ENCODE measurements at regions not wholly inside any gene's neighbourhood (a gene's known extent, or its start where the extent isn't known, plus 50 kb on each side); places are given as distances from the start of the nearest gene placed in this dataset.
A peak's percentile ranks its signal among the peaks of the same experiment; 100 is the strongest.

DNA sequence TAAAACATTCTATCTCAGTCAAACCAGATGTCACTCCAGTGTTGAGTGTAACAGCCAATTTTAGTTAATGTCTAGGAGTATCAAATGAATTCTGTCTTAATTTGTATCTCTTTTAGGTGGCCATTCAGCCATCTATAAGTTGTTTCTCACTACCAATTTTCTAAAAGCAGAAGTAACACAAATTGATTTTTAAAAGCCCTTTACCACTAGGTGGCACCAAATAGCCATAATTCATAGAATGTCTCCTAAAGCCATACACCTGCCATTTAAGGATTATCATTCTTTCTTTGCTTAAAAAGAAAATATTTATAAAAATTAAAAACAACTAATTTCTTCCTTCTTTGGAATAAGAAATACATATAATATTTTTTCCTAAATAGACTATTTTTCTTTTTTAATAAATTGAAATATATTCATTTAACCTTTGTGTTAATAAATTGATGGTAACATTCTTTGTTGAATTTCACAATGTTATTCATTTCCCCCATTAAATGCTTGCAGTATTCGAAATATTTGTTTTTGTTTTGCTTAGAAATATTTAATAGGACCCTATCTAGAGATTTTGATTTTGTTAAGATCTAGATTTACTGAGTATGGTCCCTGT is 107.8 kb upstream of the PPP1R3A start:
- no peak overlapping the region for H3K4me3 ChIP-seq (IDR thresholded peaks at IDR 0.05; ENCODE audit: insufficient read depth, low read depth, low read length)
- H3K27ac ChIP-seq = no peak overlapping the region
- no peaks in the 10 kb centered on the region for H3K79me2 ChIP-seq (ENCODE audit: insufficient read depth, low read depth)
- H3K27me3 ChIP-seq (ENCODE audit: insufficient read depth, low read depth) = no peaks in the 10 kb centered on the region
- H3K9ac ChIP-seq = no peak overlapping the region
- H3K4me2 ChIP-seq = no peak overlapping the region
- H2AFZ ChIP-seq (ENCODE audit: low read depth) = no peak overlapping the region
- no peaks in the 10 kb centered on the region for H3K4me1 ChIP-seq (ENCODE audit: low read depth, poor library complexity, severe bottlenecking)
- no peaks in the 10 kb centered on the region for H4K20me1 ChIP-seq (ENCODE audit: insufficient read depth)
- TF ChIP-seq, protein P1, sequence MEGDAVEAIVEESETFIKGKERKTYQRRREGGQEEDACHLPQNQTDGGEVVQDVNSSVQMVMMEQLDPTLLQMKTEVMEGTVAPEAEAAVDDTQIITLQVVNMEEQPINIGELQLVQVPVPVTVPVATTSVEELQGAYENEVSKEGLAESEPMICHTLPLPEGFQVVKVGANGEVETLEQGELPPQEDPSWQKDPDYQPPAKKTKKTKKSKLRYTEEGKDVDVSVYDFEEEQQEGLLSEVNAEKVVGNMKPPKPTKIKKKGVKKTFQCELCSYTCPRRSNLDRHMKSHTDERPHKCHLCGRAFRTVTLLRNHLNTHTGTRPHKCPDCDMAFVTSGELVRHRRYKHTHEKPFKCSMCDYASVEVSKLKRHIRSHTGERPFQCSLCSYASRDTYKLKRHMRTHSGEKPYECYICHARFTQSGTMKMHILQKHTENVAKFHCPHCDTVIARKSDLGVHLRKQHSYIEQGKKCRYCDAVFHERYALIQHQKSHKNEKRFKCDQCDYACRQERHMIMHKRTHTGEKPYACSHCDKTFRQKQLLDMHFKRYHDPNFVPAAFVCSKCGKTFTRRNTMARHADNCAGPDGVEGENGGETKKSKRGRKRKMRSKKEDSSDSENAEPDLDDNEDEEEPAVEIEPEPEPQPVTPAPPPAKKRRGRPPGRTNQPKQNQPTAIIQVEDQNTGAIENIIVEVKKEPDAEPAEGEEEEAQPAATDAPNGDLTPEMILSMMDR (conservative IDR thresholded peaks at IDR 0.05; ENCODE audit: low read depth, low read length) = peak; percentile 85
- no peaks in the 10 kb centered on the region for H3K36me3 ChIP-seq (ENCODE audit: insufficient read depth)

DNA sequence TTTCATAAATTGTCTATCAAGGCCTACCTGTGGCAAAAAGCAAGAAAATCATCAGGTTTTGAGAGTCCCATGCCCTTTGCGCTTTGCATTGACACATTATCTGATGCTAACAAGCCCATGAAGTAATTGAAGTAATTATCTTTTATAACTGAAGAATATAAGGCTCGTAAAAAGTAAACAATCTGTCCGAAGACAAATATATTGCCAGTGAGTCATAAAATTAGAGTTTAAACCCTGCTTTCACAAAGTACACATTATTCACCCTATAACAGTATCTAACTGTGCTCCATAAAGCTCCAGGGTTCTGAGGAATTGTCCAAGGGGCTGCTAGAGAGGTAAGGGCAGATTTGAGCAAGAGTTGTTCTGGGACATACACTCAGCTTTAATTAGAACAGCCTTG is 102.3 kb upstream of the PPP1R3A start:
- Histone ChIP-seq H3K27ac (no peak overlapping the region), H3K4me3 (IDR thresholded peaks at IDR 0.05; ENCODE audit: insufficient read depth, low read depth, low read length) (no peak overlapping the region), H3K79me2 (ENCODE audit: insufficient read depth, low read depth) (no peaks in the 10 kb centered on the region), H3K27me3 (ENCODE audit: insufficient read depth, low read depth) (no peaks in the 10 kb centered on the region), H3K4me2 (no peak overlapping the region), H2AFZ (ENCODE audit: low read depth) (no peak overlapping the region), H3K9ac (no peak overlapping the region), H3K36me3 (ENCODE audit: insufficient read depth) (no peaks in the 10 kb centered on the region), H3K4me1 (ENCODE audit: low read depth, poor library complexity, severe bottlenecking) (no peaks in the 10 kb centered on the region), H4K20me1 (ENCODE audit: insufficient read depth) (no peaks in the 10 kb centered on the region)
- TF ChIP-seq, protein P1 (conservative IDR thresholded peaks at IDR 0.05; ENCODE audit: low read depth, low read length) = no peak

DNA sequence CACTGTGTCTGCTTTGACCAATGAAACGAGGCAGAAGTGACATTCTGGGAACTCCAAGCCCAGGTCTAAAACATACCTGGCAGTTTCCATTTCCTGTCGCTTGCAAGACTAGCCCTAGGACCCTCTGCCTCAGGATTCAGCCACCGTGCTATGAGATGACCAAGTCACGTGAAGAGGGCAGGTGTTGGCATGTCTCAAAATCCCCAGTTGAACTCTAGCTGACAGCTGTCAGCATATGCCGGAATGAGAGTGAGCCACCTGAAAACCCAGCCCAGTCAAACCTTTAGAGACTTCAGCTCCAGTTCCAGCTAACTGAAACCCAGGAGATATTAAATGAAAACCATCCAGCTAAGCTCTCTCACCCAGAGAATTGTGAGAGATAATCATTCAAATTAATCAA is 89.9 kb upstream of the PPP1R3A start:
- no peaks in the 10 kb centered on the region for H4K20me1 ChIP-seq (ENCODE audit: insufficient read depth)
- no peaks in the 10 kb centered on the region for H3K79me2 ChIP-seq (ENCODE audit: insufficient read depth, low read depth)
- TF ChIP-seq, protein P1 (conservative IDR thresholded peaks at IDR 0.05; ENCODE audit: low read depth, low read length) = no peak
- no peaks in the 10 kb centered on the region for H3K4me1 ChIP-seq (ENCODE audit: low read depth, poor library complexity, severe bottlenecking)
- no peak overlapping the region for H3K4me3 ChIP-seq (IDR thresholded peaks at IDR 0.05; ENCODE audit: insufficient read depth, low read depth, low read length)
- H3K4me2 ChIP-seq = no peak overlapping the region
- H3K9ac ChIP-seq = no peak overlapping the region
- H3K27ac ChIP-seq = no peak overlapping the region
- H3K36me3 ChIP-seq (ENCODE audit: insufficient read depth) = no peaks in the 10 kb centered on the region
- no peak overlapping the region for H2AFZ ChIP-seq (ENCODE audit: low read depth)
- H3K27me3 ChIP-seq (ENCODE audit: insufficient read depth, low read depth) = no peaks in the 10 kb centered on the region

DNA sequence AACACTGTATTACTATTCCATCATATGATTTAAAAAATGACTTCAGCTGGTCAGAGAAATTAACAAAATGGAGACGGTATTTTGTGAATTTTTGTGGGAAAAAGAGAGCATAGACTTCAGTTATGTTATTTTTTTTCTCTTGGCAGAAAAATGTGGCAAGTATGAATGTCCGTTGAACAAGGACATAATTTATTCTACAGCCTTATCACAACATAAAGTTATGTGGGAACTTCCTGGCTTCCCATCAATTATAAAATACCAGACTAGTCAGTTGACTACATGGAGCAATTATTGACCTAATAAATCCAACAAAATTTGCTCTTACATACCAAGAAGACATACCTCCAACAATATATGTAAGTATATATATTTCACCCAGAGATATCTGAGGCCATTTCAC is 88.6 kb upstream of the PPP1R3A start:
- no peak overlapping the region for H3K27ac ChIP-seq
- no peak overlapping the region for H3K9ac ChIP-seq
- H3K36me3 ChIP-seq (ENCODE audit: insufficient read depth) = no peaks in the 10 kb centered on the region
- no peaks in the 10 kb centered on the region for H3K79me2 ChIP-seq (ENCODE audit: insufficient read depth, low read depth)
- no peaks in the 10 kb centered on the region for H3K27me3 ChIP-seq (ENCODE audit: insufficient read depth, low read depth)
- H4K20me1 ChIP-seq (ENCODE audit: insufficient read depth) = no peaks in the 10 kb centered on the region
- no peak overlapping the region for H3K4me3 ChIP-seq (IDR thresholded peaks at IDR 0.05; ENCODE audit: insufficient read depth, low read depth, low read length)
- no peak overlapping the region for H2AFZ ChIP-seq (ENCODE audit: low read depth)
- TF ChIP-seq, protein P1 (conservative IDR thresholded peaks at IDR 0.05; ENCODE audit: low read depth, low read length) = no peak
- no peak overlapping the region for H3K4me2 ChIP-seq
- H3K4me1 ChIP-seq (ENCODE audit: low read depth, poor library complexity, severe bottlenecking) = no peaks in the 10 kb centered on the region

All from KMS-11 (cell line).